GM12891 (cell line): ENCODE measurements at regions not wholly inside any gene's neighbourhood (a gene's known extent, or its start where the extent isn't known, plus 50 kb on each side); places are given as distances from the start of the nearest gene placed in this dataset.

Source experiments
- PAX5 ChIP-seq: IDR thresholded peaks from 2 replicates; pipeline ENCODE4 v1.6.1; 2011; ENCODE audit warnings: low read length, moderate library complexity, mild to moderate bottlenecking; ENCODE audit not compliant: insufficient read depth, severe bottlenecking
- POLR2A ChIP-seq: IDR thresholded peaks from 2 replicates; pipeline ENCODE4 v1.6.1; 2011; ENCODE audit warnings: low read depth, low read length, control low read depth
- POLR2AphosphoS5 ChIP-seq: IDR thresholded peaks from 2 replicates; pipeline ENCODE4 v1.6.1; 2011; ENCODE audit warnings: low read depth, low read length, control low read depth
- POU2F2 ChIP-seq: IDR thresholded peaks from 2 replicates; pipeline ENCODE4 v1.6.1; 2011; ENCODE audit warnings: low read depth, mild to moderate bottlenecking, control low read depth, low read length, moderate library complexity
- TAF1 ChIP-seq: IDR thresholded peaks from 2 replicates; pipeline ENCODE4 v1.6.1; 2011; ENCODE audit warnings: low read depth, low read length, control low read depth

GRCh38 chr14:86938320-86938719 is 1054.7 kb downstream of the GALC start:
- TF ChIP-seq TAF1 (no peak), POLR2A (no peak), POLR2AphosphoS5 (no peak), POU2F2 (no peak), PAX5 (no peak)
